Neural cell (in vitro differentiated cells): ENCODE measurements at regions not wholly inside any gene's neighbourhood (a gene's known extent, or its start where the extent isn't known, plus 50 kb on each side); places are given as distances from the start of the nearest gene placed in this dataset.

ENCODE experiments used
- H2AFZ ChIP-seq: fragments of 200-600, 300-800 bp; sonication (generic), shearing (Covaris generic); 2 replicates; pipeline ENCODE4 v1.6.0; 2014; ENCODE audit warnings: low read depth, mild to moderate bottlenecking, antibody characterized with exemption, low read length, moderate library complexity
- H3F3A ChIP-seq: fragments of 200-600 bp; shearing (Covaris generic); 2 replicates; pipeline ENCODE4 v1.6.1; 2016; ENCODE audit warnings: mild to moderate bottlenecking, moderate library complexity, mixed read lengths, antibody characterized with exemption, low read length; ENCODE audit not compliant: insufficient read depth, poor library complexity, severe bottlenecking
- H3K27ac ChIP-seq: fragments of 200-600, 300-800 bp; sonication (generic), shearing (Covaris generic); 2 replicates; pipeline ENCODE4 v1.5.1; 2014; ENCODE audit warnings: mild to moderate bottlenecking, low read length, moderate library complexity
- H3K27me3 ChIP-seq: fragments of 300-800, 200-600 bp; sonication (generic), shearing (Covaris generic); 2 replicates; pipeline ENCODE4 v1.6.0; 2014; ENCODE audit warnings: mild to moderate bottlenecking, low read depth, low read length, moderate library complexity; ENCODE audit not compliant: insufficient read depth
- H3K36me3 ChIP-seq: fragments of 300-800, 200-600 bp; sonication (generic), shearing (Covaris generic); 2 replicates; pipeline ENCODE4 v1.5.1; 2014; ENCODE audit warnings: mild to moderate bottlenecking, antibody characterized with exemption, low read length, moderate library complexity; ENCODE audit not compliant: insufficient read depth
- H3K4me2 ChIP-seq: fragments of 300-800, 200-600 bp; sonication (generic), shearing (Covaris generic); 2 replicates; pipeline ENCODE4 v1.6.0; 2014; ENCODE audit warnings: mild to moderate bottlenecking, low read length
- H3K4me3 ChIP-seq: fragments of 300-800, 200-600 bp; sonication (generic), shearing (Covaris generic); 2 replicates; pipeline ENCODE4 v1.5.1; 2014; ENCODE audit warnings: mild to moderate bottlenecking, low read length, moderate library complexity
- H3K79me2 ChIP-seq: fragments of 200-600 bp; shearing (Covaris generic); replicated peaks from 2 replicates; pipeline ENCODE4 v1.6.0; 2014; ENCODE audit warnings: mild to moderate bottlenecking, low read length, moderate library complexity; ENCODE audit not compliant: insufficient read depth
- H3K9ac ChIP-seq: fragments of 300-800, 200-600 bp; sonication (generic), shearing (Covaris generic); 2 replicates; pipeline ENCODE4 v1.6.1; 2016; ENCODE audit warnings: mild to moderate bottlenecking, low read length, mixed read lengths
- H3K9me2 ChIP-seq: fragments of 200-600 bp; shearing (Covaris generic); 2 replicates; pipeline ENCODE4 v1.6.1; 2016; ENCODE audit warnings: mild to moderate bottlenecking, low read length, mixed read lengths; ENCODE audit not compliant: insufficient read depth
- H3K9me3 ChIP-seq: fragments of 200-600, 300-800 bp; sonication (generic), shearing (Covaris generic); 2 replicates; pipeline ENCODE4 v1.6.1; 2016; ENCODE audit warnings: mild to moderate bottlenecking, mixed run types, low read length, moderate library complexity, mixed read lengths
- H4K20me1 ChIP-seq: fragments of 200-600 bp; shearing (Covaris generic); 2 replicates; pipeline ENCODE4 v1.6.1; 2016; ENCODE audit warnings: mild to moderate bottlenecking, mixed run types; ENCODE audit not compliant: insufficient read depth
- EP300 ChIP-seq: fragments of 450-650 bp; conservative IDR thresholded peaks from 2 replicates; pipeline ENCODE4 v1.6.1; 2014; ENCODE audit warnings: antibody characterized with exemption, mild to moderate bottlenecking, moderate library complexity; ENCODE audit not compliant: poor library complexity, severe bottlenecking
- EZH2 ChIP-seq: fragments of 200-600, 300-800 bp; shearing (Covaris generic), sonication (generic); IDR thresholded peaks from 2 replicates; pipeline ENCODE4 v1.6.1; 2014; ENCODE audit warnings: antibody characterized with exemption, low read length, borderline replicate concordance, mild to moderate bottlenecking; ENCODE audit not compliant: insufficient read depth, poor library complexity, severe bottlenecking
- MXI1 ChIP-seq: fragments of 450-650 bp; conservative IDR thresholded peaks from 2 replicates; pipeline ENCODE4 v1.6.1; 2014; ENCODE audit warnings: antibody characterized with exemption, mild to moderate bottlenecking; ENCODE audit not compliant: poor library complexity, severe bottlenecking
- POLR2AphosphoS5 ChIP-seq: IDR thresholded peaks from 2 replicates; pipeline ENCODE4 v1.6.1; 2012
- RAD21 ChIP-seq: fragments of 450-650 bp; conservative IDR thresholded peaks from 2 replicates; pipeline ENCODE4 v1.6.1; 2014; ENCODE audit warnings: antibody characterized with exemption, mild to moderate bottlenecking, moderate library complexity
- SMC3 ChIP-seq: fragments of 450-650 bp; conservative IDR thresholded peaks from 2 replicates; pipeline ENCODE4 v1.6.1; 2014; ENCODE audit warnings: antibody characterized with exemption, mild to moderate bottlenecking, moderate library complexity; ENCODE audit not compliant: poor library complexity
- TAF1 ChIP-seq: IDR thresholded peaks from 2 replicates; pipeline ENCODE4 v1.6.1; 2012; ENCODE audit warnings: low read depth
- TF ChIP-seq, protein P1 (sequence below): fragments of 450-650 bp; IDR thresholded peaks from 2 replicates; pipeline ENCODE4 v1.5.1; 2014; ENCODE audit warnings: antibody characterized with exemption, mild to moderate bottlenecking, moderate library complexity; ENCODE audit not compliant: poor library complexity, severe bottlenecking
- TF ChIP-seq, protein P2 (sequence below): IDR thresholded peaks from 2 replicates; pipeline ENCODE4 v1.6.1; 2012; ENCODE audit warnings: borderline replicate concordance

DNA sequence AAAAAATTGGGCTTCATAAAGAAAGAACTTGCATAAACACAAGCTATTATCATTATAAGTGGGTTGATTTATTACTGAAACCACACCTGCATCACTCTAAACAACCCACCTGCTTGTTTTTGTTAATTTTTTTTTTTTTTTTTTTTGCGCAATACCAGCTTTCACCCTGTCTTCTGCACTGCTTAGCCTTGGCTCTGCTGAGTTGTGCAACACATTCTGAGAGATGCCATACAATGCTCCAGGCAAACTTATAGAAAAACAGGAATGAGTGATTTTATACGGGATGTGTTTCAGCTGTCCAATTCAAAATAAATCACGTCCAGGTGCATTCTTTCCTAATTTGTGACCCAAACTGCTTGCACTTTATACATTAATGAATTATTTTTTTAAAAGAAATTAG, 923.6 kb downstream of the GATA3 start:
- Histone ChIP-seq H3K27ac (no peak overlapping the region), H3K4me2 (no peak overlapping the region), H3K79me2 (no peaks in the 10 kb centered on the region)

DNA sequence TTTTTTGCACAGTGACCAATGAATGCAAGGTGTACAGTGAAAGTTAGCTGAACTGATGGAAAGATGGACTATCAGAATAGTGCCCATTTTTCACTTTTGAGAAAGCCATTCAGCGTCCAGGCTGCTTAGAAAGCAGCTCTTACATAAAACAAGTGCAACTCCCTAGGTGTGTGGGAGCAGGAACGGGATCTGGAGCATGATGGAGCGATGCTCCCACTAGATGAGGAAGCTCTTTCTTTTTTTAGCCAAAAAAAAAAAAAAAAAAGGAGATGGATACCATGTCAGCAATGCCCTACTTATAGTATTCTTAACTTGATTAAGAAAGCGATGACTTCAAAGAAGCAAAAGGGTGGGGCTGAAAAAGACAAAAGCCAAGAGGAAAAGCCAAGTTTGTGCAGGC, 925.5 kb downstream of the GATA3 start:
- Histone ChIP-seq H3K9me3 (no peaks in the 10 kb centered on the region), H3F3A (no peaks in the 10 kb centered on the region), H4K20me1 (no peaks in the 10 kb centered on the region), H3K4me3 (no peak overlapping the region), H3K79me2 (no peaks in the 10 kb centered on the region), H2AFZ (no peak overlapping the region), H3K27ac (no peak overlapping the region), H3K9ac (no peak overlapping the region), H3K36me3 (no peaks in the 10 kb centered on the region), H3K27me3 (no peaks in the 10 kb centered on the region), H3K9me2 (no peaks in the 10 kb centered on the region), H3K4me2 (no peak overlapping the region)
- no peak for TF ChIP-seq POLR2AphosphoS5
- TF ChIP-seq RAD21: no peak
- TF ChIP-seq MXI1: no peak
- TF ChIP-seq SMC3: no peak
- no peak for TF ChIP-seq EZH2
- TF ChIP-seq, protein P1, sequence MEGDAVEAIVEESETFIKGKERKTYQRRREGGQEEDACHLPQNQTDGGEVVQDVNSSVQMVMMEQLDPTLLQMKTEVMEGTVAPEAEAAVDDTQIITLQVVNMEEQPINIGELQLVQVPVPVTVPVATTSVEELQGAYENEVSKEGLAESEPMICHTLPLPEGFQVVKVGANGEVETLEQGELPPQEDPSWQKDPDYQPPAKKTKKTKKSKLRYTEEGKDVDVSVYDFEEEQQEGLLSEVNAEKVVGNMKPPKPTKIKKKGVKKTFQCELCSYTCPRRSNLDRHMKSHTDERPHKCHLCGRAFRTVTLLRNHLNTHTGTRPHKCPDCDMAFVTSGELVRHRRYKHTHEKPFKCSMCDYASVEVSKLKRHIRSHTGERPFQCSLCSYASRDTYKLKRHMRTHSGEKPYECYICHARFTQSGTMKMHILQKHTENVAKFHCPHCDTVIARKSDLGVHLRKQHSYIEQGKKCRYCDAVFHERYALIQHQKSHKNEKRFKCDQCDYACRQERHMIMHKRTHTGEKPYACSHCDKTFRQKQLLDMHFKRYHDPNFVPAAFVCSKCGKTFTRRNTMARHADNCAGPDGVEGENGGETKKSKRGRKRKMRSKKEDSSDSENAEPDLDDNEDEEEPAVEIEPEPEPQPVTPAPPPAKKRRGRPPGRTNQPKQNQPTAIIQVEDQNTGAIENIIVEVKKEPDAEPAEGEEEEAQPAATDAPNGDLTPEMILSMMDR: no peak
- no peak for TF ChIP-seq TAF1
- TF ChIP-seq, protein P2, sequence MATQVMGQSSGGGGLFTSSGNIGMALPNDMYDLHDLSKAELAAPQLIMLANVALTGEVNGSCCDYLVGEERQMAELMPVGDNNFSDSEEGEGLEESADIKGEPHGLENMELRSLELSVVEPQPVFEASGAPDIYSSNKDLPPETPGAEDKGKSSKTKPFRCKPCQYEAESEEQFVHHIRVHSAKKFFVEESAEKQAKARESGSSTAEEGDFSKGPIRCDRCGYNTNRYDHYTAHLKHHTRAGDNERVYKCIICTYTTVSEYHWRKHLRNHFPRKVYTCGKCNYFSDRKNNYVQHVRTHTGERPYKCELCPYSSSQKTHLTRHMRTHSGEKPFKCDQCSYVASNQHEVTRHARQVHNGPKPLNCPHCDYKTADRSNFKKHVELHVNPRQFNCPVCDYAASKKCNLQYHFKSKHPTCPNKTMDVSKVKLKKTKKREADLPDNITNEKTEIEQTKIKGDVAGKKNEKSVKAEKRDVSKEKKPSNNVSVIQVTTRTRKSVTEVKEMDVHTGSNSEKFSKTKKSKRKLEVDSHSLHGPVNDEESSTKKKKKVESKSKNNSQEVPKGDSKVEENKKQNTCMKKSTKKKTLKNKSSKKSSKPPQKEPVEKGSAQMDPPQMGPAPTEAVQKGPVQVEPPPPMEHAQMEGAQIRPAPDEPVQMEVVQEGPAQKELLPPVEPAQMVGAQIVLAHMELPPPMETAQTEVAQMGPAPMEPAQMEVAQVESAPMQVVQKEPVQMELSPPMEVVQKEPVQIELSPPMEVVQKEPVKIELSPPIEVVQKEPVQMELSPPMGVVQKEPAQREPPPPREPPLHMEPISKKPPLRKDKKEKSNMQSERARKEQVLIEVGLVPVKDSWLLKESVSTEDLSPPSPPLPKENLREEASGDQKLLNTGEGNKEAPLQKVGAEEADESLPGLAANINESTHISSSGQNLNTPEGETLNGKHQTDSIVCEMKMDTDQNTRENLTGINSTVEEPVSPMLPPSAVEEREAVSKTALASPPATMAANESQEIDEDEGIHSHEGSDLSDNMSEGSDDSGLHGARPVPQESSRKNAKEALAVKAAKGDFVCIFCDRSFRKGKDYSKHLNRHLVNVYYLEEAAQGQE: no peak
- no peak for TF ChIP-seq EP300

More for the DNA sequence above, 923.6 kb downstream of the GATA3 start:
- no peak overlapping the region for H3K9ac ChIP-seq
- H3F3A ChIP-seq: no peaks in the 10 kb centered on the region
- H2AFZ ChIP-seq: no peak overlapping the region
- H3K27me3 ChIP-seq: no peaks in the 10 kb centered on the region
- TF ChIP-seq SMC3 (no peak), RAD21 (no peak), EP300 (no peak), MXI1 (no peak), POLR2AphosphoS5 (no peak), TAF1 (no peak), EZH2 (no peak)
- TF ChIP-seq, protein P2: no peak
- TF ChIP-seq, protein P1: no peak
- H3K9me3 ChIP-seq: no peaks in the 10 kb centered on the region
- no peaks in the 10 kb centered on the region for H3K36me3 ChIP-seq
- H3K9me2 ChIP-seq: no peaks in the 10 kb centered on the region
- H4K20me1 ChIP-seq: no peaks in the 10 kb centered on the region
- no peak overlapping the region for H3K4me3 ChIP-seq
